ENCODE measurements at regions not wholly inside any gene's neighbourhood (a gene's known extent, or its start where the extent isn't known, plus 50 kb on each side); places are given as distances from the start of the nearest gene placed in this dataset.

DNA sequence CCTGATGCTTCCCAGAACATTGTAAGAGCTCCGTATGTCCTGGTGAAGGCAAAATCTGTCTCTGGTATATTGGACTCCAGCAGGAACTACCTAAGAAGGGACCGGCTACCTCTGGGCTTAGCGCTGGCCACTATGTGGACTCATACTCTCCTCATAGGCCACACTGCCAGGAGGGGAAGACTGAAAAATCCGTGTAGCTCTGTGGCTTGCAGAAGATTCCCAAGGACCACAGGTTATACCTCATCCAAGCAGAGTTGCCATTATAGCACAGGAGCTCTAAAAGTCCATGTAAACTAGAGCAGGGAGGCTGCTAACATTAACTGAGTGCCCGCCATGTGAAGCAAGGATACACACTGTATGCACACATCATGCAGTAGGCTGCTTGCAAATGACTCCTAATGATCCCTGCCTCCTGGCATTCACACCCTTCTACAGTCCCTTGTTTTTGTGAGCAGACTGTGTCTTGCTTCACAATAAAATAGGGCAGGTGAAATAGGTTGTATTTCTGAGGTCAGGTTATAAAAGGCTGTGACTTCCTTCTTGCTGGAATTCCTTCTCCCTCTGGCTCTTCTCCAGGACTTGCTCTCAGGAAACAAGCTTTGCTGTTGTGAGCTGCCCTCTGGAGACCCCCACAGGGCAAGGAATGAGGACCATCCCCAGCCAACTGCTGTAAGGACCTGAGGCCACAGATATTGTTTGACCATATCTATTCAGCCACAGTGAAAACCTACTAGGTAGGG, 192.6 kb upstream of the UBL3 start:
- TF ChIP-seq, protein P1, sequence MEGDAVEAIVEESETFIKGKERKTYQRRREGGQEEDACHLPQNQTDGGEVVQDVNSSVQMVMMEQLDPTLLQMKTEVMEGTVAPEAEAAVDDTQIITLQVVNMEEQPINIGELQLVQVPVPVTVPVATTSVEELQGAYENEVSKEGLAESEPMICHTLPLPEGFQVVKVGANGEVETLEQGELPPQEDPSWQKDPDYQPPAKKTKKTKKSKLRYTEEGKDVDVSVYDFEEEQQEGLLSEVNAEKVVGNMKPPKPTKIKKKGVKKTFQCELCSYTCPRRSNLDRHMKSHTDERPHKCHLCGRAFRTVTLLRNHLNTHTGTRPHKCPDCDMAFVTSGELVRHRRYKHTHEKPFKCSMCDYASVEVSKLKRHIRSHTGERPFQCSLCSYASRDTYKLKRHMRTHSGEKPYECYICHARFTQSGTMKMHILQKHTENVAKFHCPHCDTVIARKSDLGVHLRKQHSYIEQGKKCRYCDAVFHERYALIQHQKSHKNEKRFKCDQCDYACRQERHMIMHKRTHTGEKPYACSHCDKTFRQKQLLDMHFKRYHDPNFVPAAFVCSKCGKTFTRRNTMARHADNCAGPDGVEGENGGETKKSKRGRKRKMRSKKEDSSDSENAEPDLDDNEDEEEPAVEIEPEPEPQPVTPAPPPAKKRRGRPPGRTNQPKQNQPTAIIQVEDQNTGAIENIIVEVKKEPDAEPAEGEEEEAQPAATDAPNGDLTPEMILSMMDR (conservative IDR thresholded peaks at IDR 0.05; ENCODE audit: low read depth, low read length) = no peak
- TF ChIP-seq EZH2 (IDR thresholded peaks at IDR 0.05; ENCODE audit: borderline replicate concordance, low read depth, low read length, poor library complexity, severe bottlenecking) = no peak
